ENCODE measurements at regions not wholly inside any gene's neighbourhood (a gene's known extent, or its start where the extent isn't known, plus 50 kb on each side); places are given as distances from the start of the nearest gene placed in this dataset.

DNA sequence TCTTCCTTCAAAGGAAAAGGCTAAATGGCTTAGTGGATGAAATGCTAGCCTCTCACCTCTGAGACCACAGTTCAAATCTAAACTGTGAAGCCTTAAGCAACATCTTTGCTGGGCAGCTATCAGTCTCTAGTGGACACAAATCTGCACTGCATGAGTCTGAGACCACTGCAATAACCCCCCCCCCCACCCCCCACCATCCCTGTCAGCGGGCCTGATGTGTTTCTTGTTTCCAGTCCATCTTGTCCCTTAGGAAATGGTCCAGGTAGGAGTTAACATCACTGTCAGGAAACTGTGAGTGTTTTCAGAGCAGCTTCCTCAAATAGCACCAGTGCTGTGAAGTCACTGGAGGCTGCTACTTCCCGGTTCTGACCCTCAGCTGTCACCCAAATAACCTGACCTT, 140.6 kb upstream of the TMCO5A start:
- no peak for DNase-seq

DNA sequence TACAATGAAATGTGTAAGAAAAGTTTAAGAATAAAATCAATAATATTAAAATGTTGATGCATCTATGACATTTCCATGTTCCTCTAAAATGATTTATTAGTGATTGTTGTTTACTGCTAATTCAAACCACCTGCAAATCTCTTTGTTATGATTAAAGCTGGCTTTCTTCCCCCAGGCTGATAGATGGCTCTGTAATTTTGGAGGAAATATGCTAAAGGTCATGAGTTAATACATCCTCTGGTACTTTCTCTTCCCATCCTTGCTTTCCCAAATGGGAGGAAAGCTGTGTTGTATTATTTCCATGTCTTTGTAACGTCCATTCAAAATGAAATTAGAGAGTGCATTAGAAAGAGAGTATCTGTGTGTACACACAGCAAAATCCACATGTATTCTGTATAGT, 139.5 kb upstream of the TMCO5A start:
- no peak for DNase-seq

DNA sequence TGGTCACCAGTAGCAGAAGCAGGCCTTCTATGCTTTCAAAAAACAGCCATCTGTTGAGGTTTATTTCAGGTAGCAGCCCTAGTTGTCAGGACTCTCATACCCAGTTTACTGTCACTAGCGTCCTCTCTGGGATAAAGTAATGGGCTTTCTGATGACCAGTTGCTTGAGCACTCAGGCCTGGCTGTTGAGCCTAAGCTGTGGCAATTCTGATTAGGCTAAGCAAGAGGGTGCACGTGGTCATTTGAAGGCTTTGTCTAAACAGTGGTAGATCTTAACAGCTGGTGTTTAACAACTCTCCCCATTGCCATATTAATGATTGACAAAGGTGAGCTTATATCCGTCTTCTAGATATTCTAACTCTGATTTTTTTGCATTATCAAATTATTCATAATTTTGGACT, 132.9 kb upstream of the TMCO5A start:
- no peak for DNase-seq

DNA sequence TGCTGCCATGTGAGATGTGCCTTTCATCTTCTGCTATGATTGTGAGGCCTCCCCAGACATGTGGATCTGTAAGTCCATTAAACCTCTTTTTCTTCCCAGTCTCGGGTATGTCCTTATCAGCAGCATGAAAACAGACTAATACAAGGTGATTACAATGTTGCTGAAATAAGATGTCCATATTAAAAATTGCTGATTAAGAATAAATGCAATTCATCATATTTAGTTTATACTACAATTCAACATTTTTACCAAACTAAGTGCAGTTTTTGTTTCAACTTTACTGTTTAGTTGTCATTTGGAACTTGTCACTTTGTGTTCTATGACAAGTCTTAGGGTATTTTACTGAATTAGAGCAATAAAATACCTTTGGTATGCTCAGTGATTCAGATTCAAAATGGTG, 127.6 kb upstream of the TMCO5A start:
- DNase-seq, result no peak

DNA sequence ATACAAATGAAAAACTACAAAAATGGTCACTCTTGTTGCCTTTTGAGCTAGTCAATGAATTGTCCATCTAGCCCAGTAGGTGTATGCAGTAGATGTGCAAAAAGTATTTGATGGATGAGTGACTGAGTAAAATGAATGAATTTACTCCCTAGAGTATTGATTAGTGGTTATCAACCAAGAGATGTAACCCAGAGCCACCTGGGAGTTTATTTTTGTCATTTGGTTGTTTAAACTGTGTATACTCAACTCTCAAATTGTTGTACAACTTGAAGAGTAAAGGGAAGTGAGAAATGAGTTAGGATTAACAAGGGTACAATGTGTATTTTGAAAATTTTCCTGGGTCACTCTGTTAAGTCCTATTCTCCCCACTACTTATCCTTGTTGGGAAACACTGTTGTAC, 124.1 kb upstream of the TMCO5A start:
- DNase-seq, result no peak

DNA sequence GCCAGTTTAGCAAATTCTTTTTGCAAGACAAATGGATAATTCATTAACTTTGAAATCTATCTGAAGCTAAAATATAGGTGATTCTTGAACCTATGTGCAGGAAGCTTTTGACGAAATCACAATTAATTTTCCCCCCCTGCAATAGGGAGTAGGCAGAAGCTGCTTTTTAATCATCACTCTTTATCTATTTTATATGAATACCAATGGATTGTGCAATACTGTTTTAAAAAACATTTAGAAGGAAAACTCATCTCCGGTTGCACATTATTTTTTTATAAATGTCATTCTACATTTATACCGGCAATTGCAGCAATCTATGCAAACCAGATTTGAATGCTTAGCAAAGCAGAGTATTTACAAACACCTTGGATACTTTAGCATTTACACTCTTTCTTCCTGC, 121.1 kb upstream of the TMCO5A start:
- no peak for DNase-seq

DNA sequence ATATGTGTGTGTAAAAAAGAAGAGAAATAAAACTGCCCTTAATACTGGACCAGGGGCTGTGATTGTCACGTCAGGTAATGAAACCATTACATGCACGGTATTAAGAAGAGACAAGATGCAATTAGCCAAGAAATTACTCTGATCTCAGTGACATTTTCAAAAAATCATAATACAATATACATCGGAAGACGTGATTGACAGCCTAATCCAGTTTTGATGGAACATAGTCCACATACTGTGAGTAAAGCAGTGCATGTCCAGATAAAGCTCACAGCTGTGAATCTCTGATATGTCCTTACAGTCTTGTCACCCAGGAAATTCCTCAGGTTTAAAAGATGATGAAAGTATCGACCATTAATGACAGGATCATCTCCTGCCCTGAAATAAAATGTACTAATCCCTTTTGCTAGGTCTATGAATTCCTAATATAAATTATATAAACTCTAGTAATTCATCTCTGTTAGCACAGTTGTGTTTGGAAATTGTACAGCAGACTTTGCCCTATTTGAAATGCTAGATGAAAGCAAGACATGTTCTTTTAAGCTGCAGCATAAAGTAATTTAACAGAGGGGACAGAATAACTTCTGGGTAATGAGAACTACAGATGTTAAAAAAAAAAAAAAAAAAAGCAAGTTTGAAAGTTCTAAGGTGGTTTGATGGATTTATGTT, 119.5 kb upstream of the TMCO5A start:
- DNase-seq, result no peak

DNA sequence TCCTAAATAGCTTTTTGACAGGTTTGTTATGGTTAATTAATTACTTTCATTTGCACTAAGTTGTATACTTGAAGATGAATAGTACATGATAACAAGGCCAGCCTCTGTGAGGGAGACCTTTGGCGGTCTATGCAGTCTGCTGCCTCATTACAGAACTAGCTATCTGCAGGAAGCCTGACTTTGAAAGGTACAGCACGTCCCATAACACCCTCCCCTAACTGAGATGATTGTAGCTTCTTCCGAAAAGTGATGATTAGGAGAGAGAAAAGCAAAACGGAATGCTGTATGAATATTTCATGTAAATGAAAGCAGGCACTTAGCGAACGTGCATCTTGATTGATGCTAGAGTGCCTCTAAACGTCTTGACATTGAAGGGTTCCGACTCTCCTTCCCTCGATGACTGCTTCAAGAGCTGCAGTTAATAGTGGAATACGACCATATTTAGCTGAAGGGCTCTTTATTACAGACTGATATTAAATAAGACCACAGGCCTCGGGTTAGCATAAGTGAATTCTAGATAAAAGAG, 116.2 kb upstream of the TMCO5A start:
- no peak for DNase-seq

DNA sequence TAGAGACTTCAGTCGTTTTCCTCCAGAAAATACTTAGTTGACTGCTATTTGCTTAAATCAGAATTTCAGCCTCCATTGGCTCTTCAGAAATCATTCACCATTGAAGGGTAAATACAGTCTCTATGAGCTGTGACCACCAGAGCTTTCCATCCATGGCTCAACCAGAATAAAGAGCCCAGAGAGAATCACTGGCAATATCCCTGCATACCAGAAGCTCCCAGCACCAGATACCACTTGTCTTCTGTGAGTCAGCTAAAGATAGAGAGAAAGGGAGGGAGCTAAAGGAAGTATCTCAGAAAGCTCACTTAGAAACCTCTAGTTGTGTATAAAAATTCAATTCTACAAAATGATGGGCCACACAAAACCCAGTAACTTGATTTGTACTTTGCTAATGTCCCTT, 115.2 kb upstream of the TMCO5A start:
- peak; percentile 4 for DNase-seq

DNA sequence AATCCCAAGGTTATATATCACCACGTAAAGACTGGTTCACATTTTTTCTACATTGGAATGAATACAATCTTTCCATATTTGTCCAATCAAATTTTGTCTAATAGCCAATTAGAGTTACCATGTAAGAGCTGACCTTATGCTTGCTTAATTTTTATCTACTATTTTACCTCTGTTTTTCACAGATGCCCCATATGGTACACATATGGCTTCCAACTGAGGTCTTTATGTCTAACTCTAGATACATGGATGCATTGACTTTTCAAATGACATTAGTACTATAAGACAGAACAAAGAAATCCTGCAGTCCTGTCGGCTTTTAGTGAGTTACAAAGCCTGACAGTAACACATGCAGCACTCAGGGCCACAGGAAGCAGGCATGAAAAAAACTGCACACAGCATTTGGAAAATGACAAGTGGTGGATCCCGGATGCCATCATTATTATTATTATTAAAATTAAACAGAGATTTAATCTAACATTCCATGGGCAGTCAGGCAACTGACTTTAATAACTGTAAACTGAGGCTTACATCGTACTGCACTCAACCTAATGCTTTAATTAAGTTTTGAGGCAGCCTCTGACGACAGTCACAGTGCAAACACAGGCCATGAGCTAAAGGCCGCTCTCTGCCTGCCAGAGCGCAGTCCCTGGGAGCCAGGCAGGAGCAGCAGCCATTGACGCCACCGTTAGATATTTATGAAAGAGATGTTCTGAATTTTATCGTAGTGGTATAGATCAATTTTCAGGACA, 113.9 kb upstream of the TMCO5A start:
- no peak for DNase-seq

DNA sequence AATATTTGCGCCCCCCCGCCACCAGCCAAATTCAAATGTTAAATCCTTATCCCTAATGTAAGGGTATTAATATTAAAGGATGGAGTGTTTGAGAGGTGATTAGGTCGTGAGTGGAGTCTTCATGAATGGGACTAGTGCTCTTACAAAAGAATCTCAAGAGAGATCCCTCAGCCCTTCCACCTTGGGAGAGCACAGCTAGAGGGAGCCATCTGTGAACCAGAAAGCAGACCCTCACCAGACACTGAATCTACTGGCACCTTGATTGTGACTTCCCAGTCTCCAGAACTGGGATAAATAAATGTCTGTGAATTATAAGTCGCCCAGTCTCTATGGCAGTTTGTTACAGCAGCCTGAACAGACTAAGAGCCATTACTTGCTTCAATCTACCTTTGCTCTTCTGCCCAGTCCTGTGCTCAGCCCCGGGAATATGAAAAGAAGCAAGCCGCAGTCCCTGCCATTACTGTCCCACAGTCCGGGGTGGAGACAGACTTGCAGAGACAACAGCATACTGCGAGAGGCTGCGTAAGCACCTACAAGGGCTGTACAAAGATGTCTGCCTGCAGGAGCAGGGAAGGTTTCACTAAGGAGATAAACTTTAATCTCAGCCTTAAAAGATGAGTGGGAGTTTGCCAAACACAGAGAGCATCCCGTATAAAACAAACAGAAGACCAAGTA, 110.7 kb upstream of the TMCO5A start:
- no peak for DNase-seq

DNA sequence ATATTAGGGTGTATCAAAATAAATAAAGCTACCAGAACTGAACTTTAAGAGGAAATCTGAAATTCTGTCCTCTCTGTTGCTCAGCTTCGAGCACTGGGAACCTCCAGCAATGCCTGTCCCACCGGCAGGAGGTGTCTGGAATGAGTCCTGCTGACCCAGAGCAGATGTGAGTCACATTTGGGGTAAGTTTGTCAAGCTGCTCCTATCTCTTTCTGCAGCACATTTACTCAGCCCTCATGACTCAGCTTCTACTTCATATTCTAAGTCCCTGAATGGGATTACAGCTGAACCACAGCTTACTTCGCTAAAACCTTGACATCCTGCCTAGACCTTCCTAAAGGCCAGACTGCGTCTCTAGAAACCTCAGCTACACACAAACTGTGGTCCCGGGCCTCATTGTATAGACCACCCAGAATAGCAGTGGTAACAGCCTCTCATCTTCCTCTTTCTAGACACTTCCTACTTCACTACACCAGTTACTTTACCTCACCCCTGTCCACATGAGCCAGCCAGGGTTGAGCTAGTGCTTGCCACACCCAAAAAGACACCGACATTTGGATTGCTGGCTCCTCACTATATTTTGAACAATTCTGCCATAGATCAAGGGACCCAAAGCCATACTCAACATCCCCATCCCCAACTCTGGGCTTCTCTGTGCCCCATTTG, 109.6 kb upstream of the TMCO5A start:
- peak; percentile 93 for DNase-seq

DNA sequence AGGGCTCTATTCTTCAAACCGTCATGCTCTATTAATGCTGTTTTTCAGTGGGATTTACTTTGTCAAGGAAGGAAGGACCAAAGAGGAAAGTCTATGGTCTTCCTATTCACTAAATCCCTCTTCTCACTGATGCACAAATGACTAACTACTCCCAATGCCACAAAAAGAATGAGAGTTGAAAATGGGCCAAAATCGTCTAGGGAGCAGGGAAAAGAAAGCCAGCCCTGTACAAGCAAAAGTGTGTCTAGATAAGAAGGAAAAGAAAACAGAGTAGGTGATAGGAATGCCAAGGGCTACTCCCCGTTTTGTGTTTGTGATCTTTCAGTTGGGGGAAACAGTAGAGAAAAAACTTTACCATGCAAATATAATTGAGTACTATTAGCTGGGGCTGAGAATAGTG, 97.2 kb upstream of the TMCO5A start:
- DNase-seq, result no peak

DNA sequence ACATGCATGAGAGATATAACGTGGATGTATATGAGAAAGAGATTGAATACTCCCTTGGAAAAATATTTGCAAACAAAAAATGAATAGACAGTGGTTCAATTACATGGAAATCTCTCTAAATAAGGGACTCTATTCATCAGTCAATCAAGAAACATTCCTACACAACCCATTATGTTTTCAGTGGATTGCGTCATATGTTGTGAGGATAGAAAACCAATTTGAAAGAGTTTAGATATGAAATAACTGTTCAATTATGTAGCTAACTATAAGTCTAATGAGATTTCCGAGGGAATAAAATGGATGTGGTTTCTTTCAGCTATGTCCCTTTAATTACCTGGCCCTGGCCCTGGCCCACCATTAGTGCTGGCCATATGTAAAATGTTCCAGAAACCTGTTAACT, 86.7 kb upstream of the TMCO5A start:
- no peak for DNase-seq

DNA sequence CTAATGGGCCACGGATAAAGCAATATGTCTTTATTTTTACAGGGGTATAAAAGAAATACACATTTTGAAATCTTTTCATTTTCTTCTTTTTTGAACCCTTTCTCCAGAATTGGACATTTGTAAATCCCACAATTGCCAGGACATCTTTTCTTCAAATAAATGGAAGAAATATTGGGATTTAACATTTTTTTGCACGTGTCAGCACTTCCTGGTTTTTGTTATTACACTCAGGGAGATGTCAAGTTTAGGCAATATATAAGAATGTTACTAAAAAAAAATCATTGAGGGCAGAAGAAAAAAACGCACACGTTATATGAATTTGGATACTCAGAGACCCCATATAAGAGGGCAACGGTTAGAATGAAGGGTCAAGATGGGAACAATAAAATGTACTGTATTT, 78.3 kb upstream of the TMCO5A start:
- no peak for DNase-seq

DNA sequence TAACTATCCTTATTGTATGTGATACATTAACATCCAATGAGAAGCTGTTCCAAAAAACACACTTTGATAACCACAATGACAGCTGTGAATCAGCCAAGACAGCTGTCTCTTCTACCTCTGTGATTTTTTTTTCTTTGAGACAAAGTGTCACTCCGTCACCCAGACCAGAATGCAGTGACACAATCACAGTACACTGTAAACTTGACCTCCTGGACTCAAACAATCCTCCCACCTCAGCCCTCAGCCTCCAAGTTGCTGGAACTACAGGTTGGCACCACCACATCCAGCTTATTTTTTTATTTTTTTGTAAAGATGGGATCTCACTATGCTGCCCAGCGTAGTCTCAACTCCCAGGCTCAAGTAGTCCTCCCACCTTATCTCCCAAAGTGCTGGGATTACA, 73.5 kb upstream of the TMCO5A start:
- DNase-seq, result no peak

DNA sequence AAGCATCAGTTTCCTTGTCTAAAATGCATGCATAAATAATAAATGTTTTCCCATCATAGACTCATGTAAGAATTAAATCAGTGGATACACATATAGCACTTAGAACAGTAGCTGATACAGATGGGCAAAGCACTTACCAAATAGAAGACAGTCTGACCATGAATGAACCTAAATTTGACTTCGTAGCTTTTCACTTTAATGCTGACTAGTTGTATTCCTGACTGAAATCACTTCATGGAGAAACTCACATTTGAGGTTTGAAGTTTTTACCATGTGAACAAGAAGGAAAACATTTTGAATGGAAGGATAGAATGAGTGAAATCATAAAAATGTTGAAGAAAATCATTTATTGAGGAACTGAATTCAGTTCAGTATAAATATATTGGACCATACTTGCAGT, 68.8 kb upstream of the TMCO5A start:
- no peak for DNase-seq

DNA sequence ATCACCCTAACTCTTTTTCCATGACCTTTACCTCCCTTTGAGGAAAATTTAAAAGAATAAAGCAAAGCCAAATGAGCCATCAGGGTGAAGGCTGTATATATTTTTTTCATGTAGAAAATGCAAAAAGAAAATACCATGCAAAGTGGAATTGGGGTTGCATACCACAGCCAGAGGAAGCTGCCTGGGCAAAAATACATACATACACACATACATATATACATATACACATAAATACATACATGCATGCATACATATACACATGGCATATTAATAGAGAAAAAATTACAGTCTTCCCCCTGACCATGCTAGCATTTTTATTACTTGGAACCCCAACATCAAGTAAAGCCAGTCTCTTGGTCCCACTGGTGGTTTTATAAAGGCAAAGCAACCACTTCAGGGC, 63.7 kb upstream of the TMCO5A start:
- DNase-seq, result no peak

DNA sequence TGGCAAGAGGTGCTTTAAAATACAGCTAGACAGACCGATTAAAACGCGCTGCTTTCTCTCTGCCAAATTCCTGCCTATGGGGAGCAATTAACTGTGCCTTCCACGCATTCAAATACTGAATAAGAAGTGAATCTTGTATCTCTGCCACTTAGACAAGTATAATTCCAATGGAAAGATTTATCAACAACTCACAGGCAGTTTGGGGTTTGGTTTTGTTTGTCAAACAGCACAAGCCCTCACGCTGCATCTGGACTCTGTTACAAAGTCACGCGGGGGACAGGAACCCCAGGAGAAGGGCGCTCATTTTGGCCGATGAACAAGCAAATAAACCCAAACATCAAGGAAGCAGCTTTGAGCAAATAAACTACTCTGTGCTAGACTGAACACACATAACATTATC, 61.8 kb upstream of the TMCO5A start:
- DNase-seq, result no peak

DNA sequence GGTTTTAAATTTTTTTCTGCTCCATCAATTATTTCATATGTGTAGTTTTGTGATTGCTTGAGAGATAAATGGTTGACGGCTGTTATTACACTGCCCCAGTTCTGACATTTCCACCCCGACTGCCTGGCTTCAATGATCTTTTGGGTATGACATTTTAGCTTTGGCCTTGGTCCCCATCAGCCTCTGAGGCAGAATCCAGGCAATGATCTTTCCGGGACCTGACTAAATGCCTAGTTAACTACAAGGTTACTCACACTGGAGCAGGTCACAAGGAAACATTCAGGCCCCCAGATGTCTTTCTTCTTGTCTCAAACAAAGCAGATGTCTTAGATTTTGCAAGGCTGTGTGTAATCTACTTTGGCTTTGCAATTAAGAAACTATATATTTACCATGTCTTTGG, 61.1 kb upstream of the TMCO5A start:
- DNase-seq, result no peak

DNA sequence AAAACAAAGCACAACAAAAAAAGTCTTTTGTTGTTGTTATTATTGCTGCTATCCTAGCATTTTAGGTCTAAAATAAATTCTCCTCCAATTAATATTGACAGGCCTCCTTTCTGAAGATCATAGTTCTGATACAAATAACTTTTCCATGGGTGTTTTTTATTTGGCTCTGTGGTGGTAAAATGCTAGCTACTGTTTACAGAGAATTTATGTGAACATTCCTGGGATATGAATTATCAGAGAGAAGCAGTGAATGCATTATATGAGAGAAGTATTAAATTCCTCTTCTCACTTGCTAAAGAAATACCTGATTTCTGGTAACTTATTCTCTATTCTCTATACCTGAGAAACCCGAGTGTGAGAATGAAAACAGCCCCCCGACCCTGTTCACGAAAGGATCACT, 57.5 kb upstream of the TMCO5A start:
- no peak for DNase-seq

DNA sequence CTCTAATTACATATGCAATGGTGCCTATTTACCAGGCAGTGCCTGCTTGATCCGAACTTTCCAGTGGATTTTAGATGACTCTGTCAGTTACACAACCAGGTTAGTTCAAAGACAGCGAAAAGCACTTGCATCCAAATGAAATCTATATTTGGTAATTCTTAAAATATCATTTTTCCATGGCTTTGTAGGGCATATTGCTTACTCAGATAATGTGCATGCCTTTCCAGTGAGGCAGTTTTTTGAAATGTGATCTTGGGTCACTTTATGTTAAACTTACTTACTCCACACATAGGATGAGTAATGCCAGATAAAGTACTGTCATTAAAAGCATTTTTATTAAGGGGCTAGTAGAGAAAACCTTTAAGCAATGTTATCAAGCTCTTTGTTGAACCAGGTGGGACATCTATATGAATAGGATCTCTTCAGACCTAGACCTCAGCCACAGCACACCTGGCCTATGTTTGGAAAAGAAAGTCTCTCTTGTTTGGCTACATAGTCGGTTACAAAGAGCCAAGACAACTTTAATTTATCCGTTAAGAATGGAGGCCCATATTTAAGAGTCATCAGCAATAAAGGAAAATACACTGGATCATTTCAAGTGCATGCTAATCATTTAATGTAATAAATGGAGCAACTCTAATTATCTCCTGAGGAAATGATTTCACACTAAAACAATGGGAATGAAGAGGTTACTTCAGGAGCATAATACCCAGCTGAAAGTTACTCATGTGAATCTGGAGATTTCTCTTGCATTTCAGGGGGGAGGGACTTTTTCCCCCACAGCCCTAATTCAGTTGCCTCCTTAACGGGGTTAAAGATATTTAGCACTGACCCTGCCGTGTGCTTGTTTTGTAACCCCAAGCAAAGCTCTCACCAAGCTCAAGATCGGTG, 56.3 kb upstream of the TMCO5A start:
- DNase-seq, result no peak

Measured in kidney glomerular epithelial cell (primary cell).